GM12878 (cell line): ENCODE measurements at regions not wholly inside any gene's neighbourhood (a gene's known extent, or its start where the extent isn't known, plus 50 kb on each side); places are given as distances from the start of the nearest gene placed in this dataset.

ENCODE experiments used
- ATAC-seq: fragments of 200-7000 bp; cut with Tn5 transposase; 3 replicates; pipeline ENCODE4 v1.9.1; 2020; ENCODE audit warnings: mild to moderate bottlenecking, moderate library complexity
- BruUV-seq: library from RNA; stranded (reverse); fragments of 400-500 nt; replicated peaks from 2 replicates; lab custom pipeline; 2021; lab: Mats Ljungman, UMichigan
- CTCF ChIA-PET: fragments of 300-600 bp; sonication (Branson Sonifier 250); formaldehyde crosslinking; extraction: SDS; loops from one replicate; lab custom pipeline; 2021; ENCODE audit warnings: inconsistent platforms; lab: Yijun Ruan, JAX
- POLR2A ChIA-PET: fragments of 350-600 bp; formaldehyde crosslinking; extraction: SDS; loops from one replicate; lab custom pipeline; 2021; ENCODE audit warnings: inconsistent platforms; lab: Charles Lee
- RAD21 ChIA-PET: fragments of 300-600 bp; sonication (Branson Sonifier 250); formaldehyde crosslinking; loops from one replicate; lab custom pipeline; 2023; ENCODE audit warnings: antibody characterized with exemption; ENCODE audit not compliant: unreplicated experiment; lab: Charles Lee
- SMC1A ChIA-PET: fragments of 300-600 bp; sonication (Branson Sonifier 250); formaldehyde crosslinking; loops from one replicate; lab custom pipeline; 2023; ENCODE audit not compliant: unreplicated experiment, uncharacterized antibody; lab: Charles Lee
- DNase-seq: peaks from one replicate; pipeline ENCODE4 v3.0.0-alpha.2; 2011; ENCODE audit warnings: low read depth, low spot score
- FAIRE-seq: peaks from 3 replicates; lab custom pipeline; 2011; peaks lifted over from hg19 to GRCh38; lab: Jason Lieb, UNC
- H2AFZ ChIP-seq: 2 replicates; pipeline ENCODE4 v1.6.0; 2011; ENCODE audit warnings: low read depth, low read length, control low read depth; ENCODE audit not compliant: control insufficient read depth
- H3K27ac ChIP-seq: 2 replicates; pipeline ENCODE4 v1.5.1; 2011; ENCODE audit warnings: control low read depth; ENCODE audit not compliant: control insufficient read depth, insufficient read depth
- H3K27me3 ChIP-seq, 2 experiments: replicated peaks in 1 of 2; 2 replicates each; pipeline versions ENCODE4 v1.6.0 to v1.6.1; 2011; ENCODE audit warnings: low read length in 1 of 2; ENCODE audit not compliant: control insufficient read depth in 2 of 2, insufficient read depth in 2 of 2
- H3K36me3 ChIP-seq, 2 experiments: 2 replicates each; pipeline ENCODE4 v1.5.1; 2011; ENCODE audit warnings: low read length in 1 of 2; ENCODE audit not compliant: control insufficient read depth in 2 of 2, insufficient read depth in 2 of 2
- H3K4me1 ChIP-seq: 2 replicates; pipeline ENCODE4 v1.6.1; 2011; ENCODE audit warnings: mild to moderate bottlenecking, low read length, moderate library complexity, mixed read lengths; ENCODE audit not compliant: control insufficient read depth, insufficient read depth
- H3K4me2 ChIP-seq: 2 replicates; pipeline ENCODE4 v1.6.0; 2011; ENCODE audit warnings: control low read depth; ENCODE audit not compliant: control insufficient read depth, insufficient read depth
- H3K4me3 ChIP-seq: fragments of 200-600 bp; sonication (generic); 2 replicates; pipeline ENCODE4 v1.5.1; 2016
- H3K79me2 ChIP-seq: 2 replicates; pipeline ENCODE4 v1.6.0; 2011; ENCODE audit warnings: low read length; ENCODE audit not compliant: control insufficient read depth, insufficient read depth
- H3K9ac ChIP-seq: 2 replicates; pipeline ENCODE4 v1.8.0; 2011; ENCODE audit warnings: low read length, control low read depth, mixed read lengths; ENCODE audit not compliant: control insufficient read depth, insufficient read depth
- H3K9me3 ChIP-seq: replicated peaks from 3 replicates; pipeline ENCODE4 v1.5.1; 2011; ENCODE audit warnings: mild to moderate bottlenecking, low read length; ENCODE audit not compliant: control insufficient read depth, insufficient read depth
- H4K20me1 ChIP-seq: 2 replicates; pipeline ENCODE4 v1.6.0; 2011; ENCODE audit not compliant: control insufficient read depth, insufficient read depth
- FOXK2 ChIP-seq: fragments of 450-650 bp; IDR thresholded peaks from 2 replicates; pipeline ENCODE4 v1.6.1; 2017; ENCODE audit warnings: mild to moderate bottlenecking, moderate library complexity
- FOXM1 ChIP-seq: IDR thresholded peaks from 2 replicates; pipeline ENCODE4 v1.6.1; 2012; ENCODE audit warnings: low read depth, mild to moderate bottlenecking, inconsistent platforms, low read length, moderate library complexity
- KAT2A ChIP-seq: conservative IDR thresholded peaks from 2 replicates; pipeline ENCODE4 v1.6.1; 2011; ENCODE audit warnings: low read depth, low read length; ENCODE audit not compliant: control insufficient read depth
- MXI1 ChIP-seq: fragments of 150-350 bp; IDR thresholded peaks from 2 replicates; pipeline ENCODE4 v1.6.1; 2011; ENCODE audit warnings: low read depth, mild to moderate bottlenecking, inconsistent platforms, low read length, improper control_type of control experiment
- NFYA ChIP-seq: IDR thresholded peaks from 2 replicates; pipeline ENCODE4 v1.6.1; 2011; ENCODE audit warnings: low read depth, mild to moderate bottlenecking, low read length, improper control_type of control experiment, borderline replicate concordance
- RELA ChIP-seq: fragments of 450-650 bp; IDR thresholded peaks from 2 replicates; pipeline ENCODE4 v1.8.0; 2014; ENCODE audit warnings: borderline replicate concordance; ENCODE audit not compliant: partially characterized antibody
- ZNF207 ChIP-seq: fragments of 450-650 bp; IDR thresholded peaks from 2 replicates; pipeline ENCODE4 v1.6.1; 2014; ENCODE audit warnings: antibody characterized with exemption, mild to moderate bottlenecking, borderline replicate concordance
- ZNF24 ChIP-seq: fragments of 450-650 bp; IDR thresholded peaks from 2 replicates; pipeline ENCODE4 v1.6.1; 2017; ENCODE audit warnings: antibody characterized with exemption, mild to moderate bottlenecking
- ZNF274 ChIP-seq: IDR thresholded peaks from one replicate; pipeline ENCODE4 v1.8.0; 2011; ENCODE audit not compliant: insufficient read length, insufficient read depth
- ZZZ3 ChIP-seq: IDR thresholded peaks from 2 replicates; pipeline ENCODE4 v1.6.1; 2011; ENCODE audit warnings: low read depth; ENCODE audit not compliant: control insufficient read depth, insufficient read length
- WGBS: methylation state at CpG from one replicate; pipeline ENCODE4 v1.1.6; 2016; ENCODE audit warnings: low lambda C conversion rate; ENCODE audit not compliant: insufficient replicate concordance, insufficient coverage; ENCODE audit errors: missing lambda C conversion rate; 5-methylcytosine and 5-hydroxymethylcytosine counted together
- in situ Hi-C: fragments of 300-500 bp; cut with MboI; formaldehyde crosslinking; loops from 9 replicates; pipeline ENCODE4 v1.14.3; 2018; ENCODE audit warnings: mixed read lengths
- intact Hi-C: fragments of 100-400 bp; cut with micrococcal nuclease; formaldehyde crosslinking; loops from one replicate; pipeline ENCODE4 v1.14.2; 2022; ENCODE audit not compliant: unreplicated experiment
- TF ChIP-seq, protein P1 (sequence below): IDR thresholded peaks from 2 replicates; pipeline ENCODE4 v1.6.1; 2012; ENCODE audit warnings: low read depth, low read length, improper control_type of control experiment
- TF ChIP-seq, protein P2 (sequence below), 3 experiments: IDR thresholded peaks in 2 of 3; conservative IDR thresholded peaks in 1 of 3; 2 replicates each; pipeline ENCODE4 v1.5.1; 2011; ENCODE audit warnings: low read depth in 3 of 3, low read length in 3 of 3, mild to moderate bottlenecking in 3 of 3, control low read depth in 2 of 3, moderate library complexity in 2 of 3, inconsistent platforms in 1 of 3, mixed read lengths in 1 of 3; ENCODE audit not compliant: control insufficient read depth in 2 of 3, insufficient read depth in 1 of 3; ENCODE audit errors: extremely low read depth in 1 of 3
- TF ChIP-seq, protein P3 (sequence below): fragments of 450-650 bp; IDR thresholded peaks from 2 replicates; pipeline ENCODE4 v1.6.1; 2018; ENCODE audit warnings: borderline replicate concordance, mild to moderate bottlenecking; ENCODE audit not compliant: partially characterized antibody
- TF ChIP-seq, protein P4 (sequence below): fragments of 450-650 bp; formaldehyde crosslinking; IDR thresholded peaks from 2 replicates; pipeline ENCODE4 v1.4.0; 2022; ENCODE audit warnings: mild to moderate bottlenecking, moderate library complexity

DNA sequence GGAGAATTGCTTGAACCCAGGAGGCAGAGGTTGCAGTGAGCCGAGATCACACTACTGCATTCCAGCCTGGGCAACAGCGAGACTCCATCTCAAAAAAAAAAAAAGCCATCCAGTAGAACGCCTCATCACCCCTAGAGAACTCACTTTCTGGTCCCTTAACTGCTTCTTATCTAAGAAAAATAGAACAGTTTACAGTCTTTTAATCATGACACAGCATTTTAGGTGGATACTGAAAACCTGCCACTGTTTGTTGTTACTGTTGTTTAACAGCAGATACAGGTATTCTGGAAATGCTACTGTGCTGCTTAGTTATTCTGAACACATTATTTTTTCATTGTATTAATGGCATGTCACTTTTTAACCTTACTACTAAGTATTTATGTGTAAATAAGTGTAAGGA is 624.3 kb upstream of the GHITM start (continued):
- TF ChIP-seq, protein P1, sequence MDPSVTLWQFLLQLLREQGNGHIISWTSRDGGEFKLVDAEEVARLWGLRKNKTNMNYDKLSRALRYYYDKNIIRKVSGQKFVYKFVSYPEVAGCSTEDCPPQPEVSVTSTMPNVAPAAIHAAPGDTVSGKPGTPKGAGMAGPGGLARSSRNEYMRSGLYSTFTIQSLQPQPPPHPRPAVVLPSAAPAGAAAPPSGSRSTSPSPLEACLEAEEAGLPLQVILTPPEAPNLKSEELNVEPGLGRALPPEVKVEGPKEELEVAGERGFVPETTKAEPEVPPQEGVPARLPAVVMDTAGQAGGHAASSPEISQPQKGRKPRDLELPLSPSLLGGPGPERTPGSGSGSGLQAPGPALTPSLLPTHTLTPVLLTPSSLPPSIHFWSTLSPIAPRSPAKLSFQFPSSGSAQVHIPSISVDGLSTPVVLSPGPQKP, result no peak
- no peak for TF ChIP-seq KAT2A
- TF ChIP-seq, protein P2, sequence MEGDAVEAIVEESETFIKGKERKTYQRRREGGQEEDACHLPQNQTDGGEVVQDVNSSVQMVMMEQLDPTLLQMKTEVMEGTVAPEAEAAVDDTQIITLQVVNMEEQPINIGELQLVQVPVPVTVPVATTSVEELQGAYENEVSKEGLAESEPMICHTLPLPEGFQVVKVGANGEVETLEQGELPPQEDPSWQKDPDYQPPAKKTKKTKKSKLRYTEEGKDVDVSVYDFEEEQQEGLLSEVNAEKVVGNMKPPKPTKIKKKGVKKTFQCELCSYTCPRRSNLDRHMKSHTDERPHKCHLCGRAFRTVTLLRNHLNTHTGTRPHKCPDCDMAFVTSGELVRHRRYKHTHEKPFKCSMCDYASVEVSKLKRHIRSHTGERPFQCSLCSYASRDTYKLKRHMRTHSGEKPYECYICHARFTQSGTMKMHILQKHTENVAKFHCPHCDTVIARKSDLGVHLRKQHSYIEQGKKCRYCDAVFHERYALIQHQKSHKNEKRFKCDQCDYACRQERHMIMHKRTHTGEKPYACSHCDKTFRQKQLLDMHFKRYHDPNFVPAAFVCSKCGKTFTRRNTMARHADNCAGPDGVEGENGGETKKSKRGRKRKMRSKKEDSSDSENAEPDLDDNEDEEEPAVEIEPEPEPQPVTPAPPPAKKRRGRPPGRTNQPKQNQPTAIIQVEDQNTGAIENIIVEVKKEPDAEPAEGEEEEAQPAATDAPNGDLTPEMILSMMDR (IDR thresholded peaks at IDR 0.05 in 2 of 3, conservative IDR thresholded peaks at IDR 0.05 in 1 of 3; ENCODE audit: control insufficient read depth in 2 of 3, extremely low read depth in 1 of 3, insufficient read depth in 1 of 3, low read depth in 3 of 3, low read length in 3 of 3), result no peak

DNA sequence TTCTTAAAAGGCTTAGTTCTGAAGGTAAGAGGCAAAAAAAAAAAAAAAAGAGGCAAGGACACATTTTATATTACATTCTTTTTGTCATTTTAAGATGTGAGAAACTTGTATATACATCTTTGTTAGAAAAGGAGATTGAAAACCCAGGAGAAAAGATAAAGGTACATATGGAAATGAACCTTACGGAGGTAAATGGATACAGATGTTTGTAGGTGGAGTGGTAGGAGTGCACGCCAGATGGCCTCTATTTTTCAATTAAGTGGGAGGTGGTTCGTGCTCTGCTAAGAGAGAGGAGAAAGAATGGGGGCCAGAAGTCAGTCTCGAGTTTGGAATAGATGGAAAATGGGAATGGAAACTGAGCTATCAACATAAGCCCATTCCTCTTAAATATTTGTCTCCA is 622.5 kb upstream of the GHITM start:
- Histone ChIP-seq H4K20me1 (no peaks in the 10 kb centered on the region), H3K4me3 (no peak overlapping the region), H3K27ac (no peak overlapping the region), H2AFZ (no peak overlapping the region), H3K9ac (no peak overlapping the region), H3K9me3 (no peaks in the 10 kb centered on the region; the same call in 2 of the 3 replicates), H3K4me1 (no peaks in the 10 kb centered on the region), H3K27me3 (no peaks in the 10 kb centered on the region), H3K4me2 (no peak overlapping the region), H3K79me2 (no peaks in the 10 kb centered on the region), H3K36me3 (no peaks in the 10 kb centered on the region)
- POLR2A ChIA-PET, result no interaction called here
- no peak for ATAC-seq
- intact Hi-C loops, result no loop called here
- WGBS, result 23% methylated on average over 4 of the region's 4 CpGs
- RAD21 ChIA-PET, result no interaction called here
- in situ Hi-C loops, result no loop called here
- SMC1A ChIA-PET, result no interaction called here
- FAIRE-seq, result no peak
- CTCF ChIA-PET, result no interaction called here
- no TSS peak for BruUV-seq
- no peak for DNase-seq
- TF ChIP-seq, protein P3, sequence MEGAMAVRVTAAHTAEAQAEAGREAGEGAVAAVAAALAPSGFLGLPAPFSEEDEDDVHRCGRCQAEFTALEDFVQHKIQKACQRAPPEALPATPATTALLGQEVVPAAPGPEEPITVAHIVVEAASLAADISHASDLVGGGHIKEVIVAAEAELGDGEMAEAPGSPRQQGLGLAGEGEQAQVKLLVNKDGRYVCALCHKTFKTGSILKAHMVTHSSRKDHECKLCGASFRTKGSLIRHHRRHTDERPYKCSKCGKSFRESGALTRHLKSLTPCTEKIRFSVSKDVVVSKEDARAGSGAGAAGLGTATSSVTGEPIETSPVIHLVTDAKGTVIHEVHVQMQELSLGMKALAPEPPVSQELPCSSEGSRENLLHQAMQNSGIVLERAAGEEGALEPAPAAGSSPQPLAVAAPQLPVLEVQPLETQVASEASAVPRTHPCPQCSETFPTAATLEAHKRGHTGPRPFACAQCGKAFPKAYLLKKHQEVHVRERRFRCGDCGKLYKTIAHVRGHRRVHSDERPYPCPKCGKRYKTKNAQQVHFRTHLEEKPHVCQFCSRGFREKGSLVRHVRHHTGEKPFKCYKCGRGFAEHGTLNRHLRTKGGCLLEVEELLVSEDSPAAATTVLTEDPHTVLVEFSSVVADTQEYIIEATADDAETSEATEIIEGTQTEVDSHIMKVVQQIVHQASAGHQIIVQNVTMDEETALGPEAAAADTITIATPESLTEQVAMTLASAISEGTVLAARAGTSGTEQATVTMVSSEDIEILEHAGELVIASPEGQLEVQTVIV, result no peak
- TF ChIP-seq MXI1, result no peak
- no peak for TF ChIP-seq NFYA
- TF ChIP-seq, protein P4, sequence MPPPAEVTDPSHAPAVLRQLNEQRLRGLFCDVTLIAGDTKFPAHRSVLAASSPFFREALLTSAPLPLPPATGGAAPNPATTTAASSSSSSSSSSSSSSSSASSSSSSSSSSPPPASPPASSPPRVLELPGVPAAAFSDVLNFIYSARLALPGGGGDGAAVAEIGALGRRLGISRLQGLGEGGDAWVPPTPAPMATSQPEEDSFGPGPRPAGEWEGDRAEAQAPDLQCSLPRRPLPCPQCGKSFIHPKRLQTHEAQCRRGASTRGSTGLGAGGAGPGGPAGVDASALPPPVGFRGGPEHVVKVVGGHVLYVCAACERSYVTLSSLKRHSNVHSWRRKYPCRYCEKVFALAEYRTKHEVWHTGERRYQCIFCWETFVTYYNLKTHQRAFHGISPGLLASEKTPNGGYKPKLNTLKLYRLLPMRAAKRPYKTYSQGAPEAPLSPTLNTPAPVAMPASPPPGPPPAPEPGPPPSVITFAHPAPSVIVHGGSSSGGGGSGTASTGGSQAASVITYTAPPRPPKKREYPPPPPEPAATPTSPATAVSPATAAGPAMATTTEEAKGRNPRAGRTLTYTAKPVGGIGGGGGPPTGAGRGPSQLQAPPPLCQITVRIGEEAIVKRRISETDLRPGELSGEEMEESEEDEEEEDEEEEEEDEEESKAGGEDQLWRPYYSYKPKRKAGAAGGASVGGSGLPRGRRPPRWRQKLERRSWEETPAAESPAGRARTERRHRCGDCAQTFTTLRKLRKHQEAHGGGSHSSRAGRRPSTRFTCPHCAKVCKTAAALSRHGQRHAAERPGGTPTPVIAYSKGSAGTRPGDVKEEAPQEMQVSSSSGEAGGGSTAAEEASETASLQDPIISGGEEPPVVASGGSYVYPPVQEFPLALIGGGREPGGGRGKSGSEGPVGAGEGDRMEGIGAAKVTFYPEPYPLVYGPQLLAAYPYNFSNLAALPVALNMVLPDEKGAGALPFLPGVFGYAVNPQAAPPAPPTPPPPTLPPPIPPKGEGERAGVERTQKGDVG (CRISPR knock-in tag), result no peak
- TF ChIP-seq ZZZ3, result no peak
- no peak for TF ChIP-seq ZNF24
- TF ChIP-seq FOXM1, result no peak
- TF ChIP-seq RELA, result no peak
- TF ChIP-seq ZNF207, result no peak
- TF ChIP-seq ZNF274, result no peak
- TF ChIP-seq FOXK2, result no peak
